ENCODE measurements at regions not wholly inside any gene's neighbourhood (a gene's known extent, or its start where the extent isn't known, plus 50 kb on each side); places are given as distances from the start of the nearest gene placed in this dataset.
"Not testable (repeated sequence)": the region's sequence is repeated elsewhere in the genome, so short reads cannot be mapped to it uniquely, and the experiment has no call there.

- CTCF ChIA-PET, result no interaction called here
- POLR2A ChIA-PET, result no interaction called here
These were observed 296.3 kb downstream of the PCDH7 start for GRCh38 chr4:31016322-31017061.

GRCh38 chr4:31020363-31020762, 300.2 kb downstream of the PCDH7 start:
- TF ChIP-seq, protein P1, sequence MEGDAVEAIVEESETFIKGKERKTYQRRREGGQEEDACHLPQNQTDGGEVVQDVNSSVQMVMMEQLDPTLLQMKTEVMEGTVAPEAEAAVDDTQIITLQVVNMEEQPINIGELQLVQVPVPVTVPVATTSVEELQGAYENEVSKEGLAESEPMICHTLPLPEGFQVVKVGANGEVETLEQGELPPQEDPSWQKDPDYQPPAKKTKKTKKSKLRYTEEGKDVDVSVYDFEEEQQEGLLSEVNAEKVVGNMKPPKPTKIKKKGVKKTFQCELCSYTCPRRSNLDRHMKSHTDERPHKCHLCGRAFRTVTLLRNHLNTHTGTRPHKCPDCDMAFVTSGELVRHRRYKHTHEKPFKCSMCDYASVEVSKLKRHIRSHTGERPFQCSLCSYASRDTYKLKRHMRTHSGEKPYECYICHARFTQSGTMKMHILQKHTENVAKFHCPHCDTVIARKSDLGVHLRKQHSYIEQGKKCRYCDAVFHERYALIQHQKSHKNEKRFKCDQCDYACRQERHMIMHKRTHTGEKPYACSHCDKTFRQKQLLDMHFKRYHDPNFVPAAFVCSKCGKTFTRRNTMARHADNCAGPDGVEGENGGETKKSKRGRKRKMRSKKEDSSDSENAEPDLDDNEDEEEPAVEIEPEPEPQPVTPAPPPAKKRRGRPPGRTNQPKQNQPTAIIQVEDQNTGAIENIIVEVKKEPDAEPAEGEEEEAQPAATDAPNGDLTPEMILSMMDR (IDR thresholded peaks at IDR 0.05; ENCODE audit: control extremely low read depth, extremely low read depth, low read depth, missing control alignments), result no peak
- POLR2A ChIA-PET, result no interaction called here
- no peak for DNase-seq (ENCODE audit: extremely low spot score)
- CTCF ChIA-PET, result interaction anchor here (1.4 kb wide), 1 partner anchor 13 kb away, joined by 3 read pairs; no protein-coding TSS in a partner anchor

More at GRCh38 chr4:31016322-31017061, 296.3 kb downstream of the PCDH7 start:
- no peak for DNase-seq (ENCODE audit: extremely low spot score)
- TF ChIP-seq, protein P1 (IDR thresholded peaks at IDR 0.05; ENCODE audit: control extremely low read depth, extremely low read depth, low read depth, missing control alignments), result no peak

DNA sequence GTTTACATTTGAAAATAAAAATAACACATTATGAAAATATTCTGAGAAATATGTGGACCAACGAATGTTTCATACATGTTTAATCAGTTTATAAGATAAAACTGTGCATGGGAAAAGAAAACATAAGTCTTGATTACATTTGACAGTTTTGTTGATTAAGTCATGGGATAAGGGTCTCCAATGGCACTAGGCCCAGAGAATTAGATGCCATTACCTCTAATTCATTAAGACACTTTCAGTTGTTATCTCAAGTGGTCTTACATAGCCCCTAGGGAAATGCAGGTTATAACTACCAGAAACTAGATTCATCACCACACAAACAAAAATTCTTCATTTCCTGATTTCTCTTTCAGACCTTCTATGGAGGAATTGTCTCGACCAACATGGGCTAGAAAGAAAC, 300.8 kb downstream of the PCDH7 start:
- TF ChIP-seq, protein P1 (IDR thresholded peaks at IDR 0.05; ENCODE audit: control extremely low read depth, extremely low read depth, low read depth, missing control alignments), result no peak
- CTCF ChIA-PET, result no interaction called here
- POLR2A ChIA-PET, result no interaction called here
- no peak for DNase-seq (ENCODE audit: extremely low spot score)

DNA sequence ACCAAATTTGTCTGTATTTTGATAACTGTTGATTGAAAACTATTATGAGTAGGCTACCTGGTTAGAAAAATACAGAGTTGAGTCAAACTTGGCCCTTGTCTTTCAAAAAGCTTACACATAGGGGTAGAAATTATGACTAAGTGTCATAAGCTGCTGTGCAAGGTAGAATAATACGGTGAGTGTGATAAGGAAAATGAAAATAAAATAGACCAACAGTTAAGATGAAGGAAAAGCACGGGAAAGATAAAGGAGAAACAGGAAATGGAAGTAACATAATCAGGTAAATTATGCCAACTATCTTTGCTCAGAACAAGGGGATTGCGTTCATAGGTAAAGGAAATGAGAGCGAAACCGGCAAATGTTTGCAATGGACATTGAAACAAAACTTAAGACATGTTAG, 302.5 kb downstream of the PCDH7 start:
- POLR2A ChIA-PET, result no interaction called here
- CTCF ChIA-PET, result no interaction called here
- DNase-seq (ENCODE audit: extremely low spot score), result no peak
- TF ChIP-seq, protein P1 (IDR thresholded peaks at IDR 0.05; ENCODE audit: control extremely low read depth, extremely low read depth, low read depth, missing control alignments), result no peak

DNA sequence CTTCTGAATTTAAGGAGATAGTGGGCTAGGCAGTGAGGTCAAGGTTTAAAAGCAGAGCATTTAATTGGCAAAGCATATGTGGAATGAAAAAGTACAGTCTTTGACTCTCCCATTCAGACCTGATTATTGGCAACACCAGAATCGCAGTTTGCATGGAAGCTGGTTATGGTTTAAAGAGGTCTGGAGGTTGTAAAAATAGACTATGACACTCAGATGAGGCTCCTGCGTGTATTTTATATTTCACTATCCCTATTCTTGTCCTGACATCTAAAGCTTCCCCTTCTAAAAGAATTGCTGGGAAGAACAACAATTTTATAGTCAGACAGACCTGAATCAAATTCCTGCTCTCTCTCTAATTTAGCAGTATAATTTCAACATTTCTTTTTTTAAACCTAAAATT, 302.9 kb downstream of the PCDH7 start:
- TF ChIP-seq, protein P1 (IDR thresholded peaks at IDR 0.05; ENCODE audit: control extremely low read depth, extremely low read depth, low read depth, missing control alignments), result no peak
- DNase-seq (ENCODE audit: extremely low spot score), result no peak
- ChIA-PET POLR2A (no interaction called here), CTCF (no interaction called here)

- TF ChIP-seq, protein P1 (IDR thresholded peaks at IDR 0.05; ENCODE audit: control extremely low read depth, extremely low read depth, low read depth, missing control alignments), result no peak
- ChIA-PET CTCF (no interaction called here), POLR2A (no interaction called here)
- no peak for DNase-seq (ENCODE audit: extremely low spot score)
These were observed 303.6 kb downstream of the PCDH7 start for GRCh38 chr4:31023742-31024141.

GRCh38 chr4:31024781-31025180, 304.6 kb downstream of the PCDH7 start:
- POLR2A ChIA-PET; CTCF ChIA-PET; DNase-seq (ENCODE audit: extremely low spot score): not testable (repeated sequence)
